ENCODE measurements at regions not wholly inside any gene's neighbourhood (a gene's known extent, or its start where the extent isn't known, plus 50 kb on each side); places are given as distances from the start of the nearest gene placed in this dataset.

- TF ChIP-seq CTCF (IDR thresholded peaks at IDR 0.05; ENCODE audit: low read depth, low read length, poor library complexity, severe bottlenecking) (no peak), EZH2phosphoT487 (IDR thresholded peaks at IDR 0.05; ENCODE audit: borderline replicate concordance, low read length) (no peak)
Observed at GRCh38 chr2:235343156-235343774, 150.6 kb upstream of the AGAP1 start.

Measured in DOHH2 (cell line).